Activated CD8-positive, alpha-beta T cell treated with anti-CD3 and anti-CD28 coated beads, Interleukin-2, amount 10 ng/mL, durations not matched to agents 7 days and 5 days (primary cell): ENCODE measurements at regions not wholly inside any gene's neighbourhood (a gene's known extent, or its start where the extent isn't known, plus 50 kb on each side); places are given as distances from the start of the nearest gene placed in this dataset.
"Not testable (repeated sequence)": the region's sequence is repeated elsewhere in the genome, so short reads cannot be mapped to it uniquely, and the experiment has no call there.

Experiments used
- ATAC-seq: fragments of 150-1000 bp; cut with Tn5 transposase; one replicate; pipeline ENCODE4 v1.10.0; 2021; ENCODE audit warnings: moderate library complexity
- CTCF ChIA-PET: fragments of 350-600 bp; sonication (Branson Sonifier 250); formaldehyde crosslinking; loops from one replicate; lab custom pipeline; 2021; ENCODE audit warnings: antibody characterized with exemption; lab: Charles Lee
- POLR2A ChIA-PET: fragments of 350-600 bp; sonication (Branson Sonifier 250); formaldehyde crosslinking; loops from one replicate; lab custom pipeline; 2021; ENCODE audit warnings: antibody characterized with exemption; lab: Charles Lee
- DNase-seq: peaks from one replicate; pipeline ENCODE4 v3.0.0-alpha.2; 2020
- H3K27ac Mint-ChIP-seq: one replicate; pipeline ENCODE4 v1.8.0; 2021; ENCODE audit warnings: mild to moderate bottlenecking, mixed read lengths
- H3K27me3 Mint-ChIP-seq: one replicate; pipeline ENCODE4 v1.8.0; 2021; ENCODE audit warnings: low read depth, mixed read lengths
- H3K36me3 Mint-ChIP-seq: one replicate; pipeline ENCODE4 v1.8.0; 2021; ENCODE audit warnings: low read depth, mixed read lengths
- H3K4me1 Mint-ChIP-seq: one replicate; pipeline ENCODE4 v1.8.0; 2021; ENCODE audit warnings: low read depth, mixed read lengths
- H3K4me3 Mint-ChIP-seq: one replicate; pipeline ENCODE4 v1.8.0; 2021; ENCODE audit warnings: mild to moderate bottlenecking, mixed read lengths
- H3K9me3 Mint-ChIP-seq: one replicate; pipeline ENCODE4 v1.8.0; 2022; ENCODE audit warnings: mixed read lengths; ENCODE audit not compliant: insufficient read depth

DNA sequence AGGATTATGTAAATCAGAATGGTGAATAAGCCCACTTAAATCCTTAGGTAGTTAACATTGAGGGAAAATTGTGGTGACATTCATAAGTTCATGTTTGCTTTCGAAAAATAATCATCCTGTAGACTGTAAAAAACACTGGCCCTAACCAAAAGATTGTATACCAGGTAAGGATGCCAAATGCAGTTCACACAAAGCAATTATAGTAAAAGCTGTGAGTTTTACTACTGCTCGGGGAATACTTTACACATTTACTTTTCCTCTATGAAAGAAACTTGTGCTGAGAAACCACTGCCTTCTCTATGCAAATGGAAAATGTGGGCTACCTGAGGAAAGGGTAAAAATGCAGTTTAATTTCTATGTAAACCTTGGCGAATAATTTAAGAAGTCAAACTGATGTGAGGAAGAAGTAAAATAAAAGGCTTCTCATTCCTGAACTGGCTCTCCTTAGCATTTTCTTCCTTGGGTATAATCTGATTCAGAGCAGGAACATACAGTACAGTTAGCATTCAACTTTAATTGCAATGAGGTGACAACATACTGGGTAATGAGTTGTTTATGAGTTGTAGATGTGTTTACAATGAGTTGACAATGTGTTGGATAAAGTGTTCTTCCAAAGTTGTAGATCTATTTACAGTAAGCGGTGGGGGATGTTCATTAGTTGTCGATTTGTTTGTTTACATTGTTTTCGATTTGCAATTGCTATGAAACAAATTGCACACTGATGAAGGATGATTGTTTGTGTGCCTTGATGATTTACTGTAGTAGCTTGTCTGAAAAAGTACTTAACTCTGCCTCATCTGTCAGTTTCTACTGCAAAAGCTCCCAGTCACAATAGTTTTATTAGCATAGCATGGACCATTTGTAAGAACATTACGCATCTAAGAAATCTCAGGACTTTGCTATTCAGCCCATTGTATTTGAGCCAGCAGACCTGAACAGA lies 453.0 kb upstream of the DPH6 start:
- no peak for DNase-seq
- H3K27me3 Mint-ChIP-seq = no peaks in the 10 kb centered on the region
- POLR2A ChIA-PET = no interaction called here
- no peak overlapping the region for H3K27ac Mint-ChIP-seq
- H3K36me3 Mint-ChIP-seq = no peaks in the 10 kb centered on the region
- H3K4me3 Mint-ChIP-seq = no peak overlapping the region
- H3K4me1 Mint-ChIP-seq = no peaks in the 10 kb centered on the region
- peaks cover 1% of the 10 kb centered on the region for H3K9me3 Mint-ChIP-seq
- CTCF ChIA-PET = no interaction called here
- no peak for ATAC-seq

DNA sequence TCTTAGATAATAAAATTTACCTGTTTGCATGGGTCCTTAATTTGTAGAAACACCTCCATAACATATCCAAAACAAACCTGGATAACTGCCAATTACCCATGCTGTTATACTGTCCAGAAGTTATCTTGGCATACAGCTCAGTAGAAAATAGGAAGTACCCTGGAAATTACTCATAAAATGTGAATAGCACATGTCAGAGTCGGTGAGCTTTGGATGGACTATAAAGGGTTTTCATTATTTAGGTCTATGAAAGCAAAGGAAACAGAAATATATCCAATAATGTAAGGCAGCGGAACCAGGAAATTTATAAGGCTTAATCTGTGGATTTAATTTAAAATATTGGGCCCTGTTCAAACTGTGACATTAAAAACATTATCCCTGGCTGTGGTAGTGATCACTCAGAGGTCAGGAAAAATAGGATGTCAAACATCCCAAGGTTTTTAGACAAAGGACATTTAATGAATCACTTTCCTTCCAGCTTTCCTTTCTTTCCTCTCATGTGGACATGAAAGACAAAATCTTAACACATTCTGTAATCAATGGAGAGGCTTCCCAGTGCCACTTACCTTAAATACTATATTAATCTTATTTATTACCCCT lies 459.0 kb upstream of the DPH6 start:
- H3K36me3 Mint-ChIP-seq = no peaks in the 10 kb centered on the region
- ATAC-seq (no peak), DNase-seq (no peak)
- H3K4me1 Mint-ChIP-seq = no peaks in the 10 kb centered on the region
- H3K4me3 Mint-ChIP-seq = no peak overlapping the region
- CTCF ChIA-PET = no interaction called here
- POLR2A ChIA-PET = no interaction called here
- no peaks in the 10 kb centered on the region for H3K9me3 Mint-ChIP-seq
- no peak overlapping the region for H3K27ac Mint-ChIP-seq
- H3K27me3 Mint-ChIP-seq = no peaks in the 10 kb centered on the region

DNA sequence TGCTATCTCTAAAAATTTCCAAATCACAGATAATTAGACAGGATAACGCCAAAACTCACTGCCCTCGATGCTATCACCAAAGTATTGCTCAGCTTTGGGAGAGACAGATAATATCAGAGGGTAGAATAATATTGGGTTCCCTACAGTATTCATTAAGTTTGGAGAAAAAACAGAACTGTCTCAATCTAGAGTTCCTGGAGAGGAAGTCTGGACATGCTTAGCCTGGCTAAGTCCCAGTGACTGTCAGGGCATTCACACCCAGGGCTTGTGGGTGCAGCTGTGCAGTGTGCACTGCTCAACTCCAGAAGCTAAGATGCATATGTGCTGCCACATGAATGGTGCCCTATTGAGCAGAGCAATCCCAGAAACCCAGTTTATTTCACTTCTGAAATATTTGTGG lies 459.6 kb upstream of the DPH6 start:
- H3K4me3 Mint-ChIP-seq = no peak overlapping the region
- ATAC-seq = no peak
- no peaks in the 10 kb centered on the region for H3K36me3 Mint-ChIP-seq
- no peak for DNase-seq
- no peaks in the 10 kb centered on the region for H3K9me3 Mint-ChIP-seq
- no peaks in the 10 kb centered on the region for H3K27me3 Mint-ChIP-seq
- ChIA-PET POLR2A (no interaction called here), CTCF (no interaction called here)
- H3K27ac Mint-ChIP-seq = no peak overlapping the region
- H3K4me1 Mint-ChIP-seq = no peaks in the 10 kb centered on the region

DNA sequence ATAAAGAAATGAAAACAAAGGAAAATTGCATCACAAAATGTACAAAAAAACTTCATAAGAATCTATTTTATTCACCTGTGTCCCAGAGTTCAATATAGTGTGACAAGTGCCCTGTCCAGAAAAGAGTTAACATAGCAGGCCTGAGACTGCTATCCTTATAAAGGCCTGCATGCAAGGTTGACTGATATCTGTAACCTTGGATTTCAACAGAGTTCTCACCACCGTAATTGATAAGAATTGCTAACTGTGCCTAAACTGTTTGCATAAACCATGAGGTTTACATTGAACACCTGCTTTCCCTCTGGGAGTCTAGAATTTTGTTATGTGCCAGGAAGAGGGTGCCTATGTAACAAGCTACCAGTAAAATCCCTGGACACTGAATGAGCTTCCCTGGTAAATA lies 461.7 kb upstream of the DPH6 start:
- no peaks in the 10 kb centered on the region for H3K9me3 Mint-ChIP-seq
- DNase-seq (no peak), ATAC-seq (no peak)
- ChIA-PET POLR2A (no interaction called here), CTCF (no interaction called here)
- no peaks in the 10 kb centered on the region for H3K27me3 Mint-ChIP-seq
- no peaks in the 10 kb centered on the region for H3K4me1 Mint-ChIP-seq
- no peak overlapping the region for H3K27ac Mint-ChIP-seq
- no peak overlapping the region for H3K4me3 Mint-ChIP-seq
- no peaks in the 10 kb centered on the region for H3K36me3 Mint-ChIP-seq

DNA sequence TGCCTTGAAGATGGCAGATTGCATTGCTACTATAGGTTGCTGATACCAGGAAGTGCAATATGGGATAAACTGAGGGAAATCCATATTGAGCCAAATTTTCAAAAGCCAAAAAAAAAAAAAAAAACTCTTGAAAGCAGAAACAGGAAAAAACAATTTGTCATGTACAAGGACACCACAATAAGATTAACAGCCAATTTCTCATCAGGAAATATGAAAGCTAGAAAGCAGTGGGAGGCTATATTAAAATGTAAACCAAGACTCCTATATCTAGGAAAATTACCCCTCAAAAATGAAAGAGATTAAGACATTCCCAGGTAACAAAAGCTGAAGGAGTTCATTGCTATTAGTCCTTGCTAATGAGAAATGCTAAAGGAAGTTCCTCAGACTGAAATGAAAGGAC lies 462.8 kb upstream of the DPH6 start:
- no peaks in the 10 kb centered on the region for H3K9me3 Mint-ChIP-seq
- no peaks in the 10 kb centered on the region for H3K4me1 Mint-ChIP-seq
- no peak overlapping the region for H3K4me3 Mint-ChIP-seq
- ChIA-PET POLR2A (no interaction called here), CTCF (no interaction called here)
- DNase-seq (no peak), ATAC-seq (no peak)
- no peak overlapping the region for H3K27ac Mint-ChIP-seq
- no peaks in the 10 kb centered on the region for H3K36me3 Mint-ChIP-seq
- H3K27me3 Mint-ChIP-seq = no peaks in the 10 kb centered on the region

DNA sequence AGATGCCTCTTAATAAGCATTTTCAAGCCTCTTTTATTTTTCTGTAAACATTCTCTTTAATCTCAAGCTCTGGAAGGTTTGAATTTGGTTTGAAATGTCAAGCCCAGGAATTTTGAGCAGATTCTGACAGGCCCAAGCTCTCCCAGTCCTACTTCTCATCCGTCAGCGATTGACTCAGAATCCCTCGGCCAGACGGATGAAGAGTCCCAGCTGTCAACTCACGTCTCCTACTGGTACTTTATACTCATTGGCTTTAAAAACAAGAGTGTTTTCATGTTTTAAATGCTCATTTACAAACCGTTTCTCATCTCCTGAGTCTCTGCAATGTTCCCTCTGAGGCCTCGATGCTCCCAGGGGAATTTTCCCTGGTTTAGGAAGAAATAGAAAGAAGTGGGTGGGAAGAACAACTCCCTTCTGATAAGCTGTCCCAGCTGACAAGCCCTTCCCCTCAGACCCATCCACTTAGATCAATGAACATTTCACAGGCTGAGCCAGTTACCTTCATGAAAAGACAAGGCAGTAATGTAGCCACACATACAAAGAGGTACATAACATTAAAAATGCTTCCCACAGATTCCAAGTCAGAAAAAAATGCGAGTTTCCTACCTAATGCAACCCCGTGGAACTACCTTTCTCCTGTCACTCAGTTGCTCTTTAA lies 478.2 kb upstream of the DPH6 start:
- no peaks in the 10 kb centered on the region for H3K4me1 Mint-ChIP-seq
- H3K27me3 Mint-ChIP-seq = no peaks in the 10 kb centered on the region
- no peaks in the 10 kb centered on the region for H3K9me3 Mint-ChIP-seq
- H3K27ac Mint-ChIP-seq = no peak overlapping the region
- CTCF ChIA-PET = no interaction called here
- POLR2A ChIA-PET = no interaction called here
- DNase-seq = no peak
- no peaks in the 10 kb centered on the region for H3K36me3 Mint-ChIP-seq
- H3K4me3 Mint-ChIP-seq = no peak overlapping the region
- no peak for ATAC-seq

DNA sequence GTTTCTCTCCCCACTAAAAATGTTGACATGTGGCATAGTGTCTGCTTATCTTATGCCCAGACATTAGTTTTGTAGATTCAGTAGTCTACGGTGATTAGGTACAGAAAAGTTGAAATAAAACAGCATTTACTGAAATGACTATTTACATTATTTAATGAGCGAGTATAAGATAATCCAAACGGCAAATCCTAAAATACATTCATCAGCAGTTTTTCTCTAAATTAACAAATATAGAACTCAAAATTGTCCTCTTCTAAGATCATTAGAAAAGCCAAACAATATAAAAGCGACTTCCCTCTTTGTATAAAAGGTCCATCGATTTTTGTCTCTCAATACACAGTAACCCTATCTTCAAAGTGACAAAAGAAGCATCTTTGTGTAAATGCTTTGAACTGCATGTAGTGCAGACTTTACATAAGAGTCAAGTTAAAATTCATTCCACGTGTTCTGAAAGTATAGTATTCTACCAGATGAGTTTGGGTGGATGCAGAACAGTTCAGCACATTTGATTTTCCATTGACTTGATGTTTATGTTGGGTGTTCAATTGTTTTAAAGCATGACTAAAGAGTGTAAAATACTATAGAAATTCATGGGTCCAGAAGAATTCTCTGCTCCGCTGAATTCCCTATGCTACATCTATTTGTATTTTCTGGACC lies 480.8 kb upstream of the DPH6 start:
- ATAC-seq (no peak), DNase-seq (no peak)
- Mint-ChIP-seq H3K27me3 (no peaks in the 10 kb centered on the region), H3K4me3 (no peak overlapping the region), H3K27ac (no peak overlapping the region), H3K4me1 (no peaks in the 10 kb centered on the region), H3K9me3 (no peaks in the 10 kb centered on the region), H3K36me3 (no peaks in the 10 kb centered on the region)
- ChIA-PET CTCF (no interaction called here), POLR2A (no interaction called here)

DNA sequence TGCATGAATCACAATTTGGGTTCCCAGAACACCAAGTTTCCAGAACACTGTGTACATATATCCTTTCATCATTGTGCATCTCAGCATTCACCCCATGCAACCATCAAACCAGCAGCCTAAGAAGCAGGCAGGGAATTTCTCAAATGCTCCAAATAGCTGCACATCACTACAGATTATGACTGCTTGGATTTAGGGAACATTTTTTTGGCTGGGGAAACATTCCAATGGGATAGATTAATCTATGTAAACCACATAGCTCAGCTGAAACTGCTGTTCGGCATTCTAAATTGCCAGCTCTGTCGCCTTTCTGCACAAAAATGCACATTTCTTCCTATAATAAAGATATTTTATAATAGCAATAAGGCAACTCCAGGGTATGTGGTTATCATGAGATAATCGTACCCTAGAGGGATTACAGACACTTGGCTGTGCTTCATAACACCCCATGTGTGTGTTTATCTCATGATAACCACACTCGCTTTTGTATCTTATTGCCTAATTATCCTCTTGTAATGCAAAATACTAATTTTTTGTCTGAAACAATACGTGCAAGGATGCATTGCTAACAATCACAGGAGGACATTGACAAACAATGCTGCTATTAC lies 483.7 kb upstream of the DPH6 start:
- Mint-ChIP-seq H3K27me3 (no peaks in the 10 kb centered on the region), H3K4me3 (no peak overlapping the region), H3K9me3 (no peaks in the 10 kb centered on the region), H3K27ac (no peak overlapping the region), H3K4me1 (no peaks in the 10 kb centered on the region), H3K36me3 (no peaks in the 10 kb centered on the region)
- ATAC-seq (no peak), DNase-seq (no peak)
- ChIA-PET CTCF (no interaction called here), POLR2A (no interaction called here)

DNA sequence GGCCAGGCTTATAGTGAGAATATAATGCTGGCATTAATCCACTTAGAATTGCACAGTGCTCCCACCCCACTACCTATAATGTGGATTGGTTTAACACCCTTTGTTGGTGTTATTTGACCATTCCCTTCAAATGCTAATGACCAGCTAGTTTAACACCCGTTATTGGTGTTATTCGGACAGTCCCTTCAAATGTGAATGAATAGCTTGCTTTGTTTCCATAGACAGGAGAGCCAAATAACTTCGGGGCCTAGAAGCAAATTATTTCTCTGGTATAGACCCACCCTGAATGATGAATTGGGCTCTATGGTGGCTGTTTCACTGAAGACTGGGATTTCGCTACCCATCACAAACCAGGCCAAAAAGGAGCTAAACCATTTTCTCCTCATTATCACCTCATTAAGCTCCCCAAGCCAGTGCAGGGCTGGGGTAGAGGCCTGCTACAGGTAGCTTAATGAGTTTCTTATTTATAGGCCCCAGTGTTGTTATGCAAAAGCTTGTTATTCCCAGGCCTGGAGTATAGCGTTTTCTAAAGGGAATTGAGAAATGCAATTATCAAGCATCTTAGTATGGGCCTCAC lies 494.1 kb upstream of the DPH6 start:
- H3K4me3 Mint-ChIP-seq = no peak overlapping the region
- H3K9me3 Mint-ChIP-seq = peaks cover 5% of the 10 kb centered on the region
- no peak overlapping the region for H3K27ac Mint-ChIP-seq
- H3K36me3 Mint-ChIP-seq = no peaks in the 10 kb centered on the region
- ATAC-seq (no peak), DNase-seq (no peak)
- no peaks in the 10 kb centered on the region for H3K4me1 Mint-ChIP-seq
- H3K27me3 Mint-ChIP-seq = no peaks in the 10 kb centered on the region
- ChIA-PET POLR2A (no interaction called here), CTCF (no interaction called here)

DNA sequence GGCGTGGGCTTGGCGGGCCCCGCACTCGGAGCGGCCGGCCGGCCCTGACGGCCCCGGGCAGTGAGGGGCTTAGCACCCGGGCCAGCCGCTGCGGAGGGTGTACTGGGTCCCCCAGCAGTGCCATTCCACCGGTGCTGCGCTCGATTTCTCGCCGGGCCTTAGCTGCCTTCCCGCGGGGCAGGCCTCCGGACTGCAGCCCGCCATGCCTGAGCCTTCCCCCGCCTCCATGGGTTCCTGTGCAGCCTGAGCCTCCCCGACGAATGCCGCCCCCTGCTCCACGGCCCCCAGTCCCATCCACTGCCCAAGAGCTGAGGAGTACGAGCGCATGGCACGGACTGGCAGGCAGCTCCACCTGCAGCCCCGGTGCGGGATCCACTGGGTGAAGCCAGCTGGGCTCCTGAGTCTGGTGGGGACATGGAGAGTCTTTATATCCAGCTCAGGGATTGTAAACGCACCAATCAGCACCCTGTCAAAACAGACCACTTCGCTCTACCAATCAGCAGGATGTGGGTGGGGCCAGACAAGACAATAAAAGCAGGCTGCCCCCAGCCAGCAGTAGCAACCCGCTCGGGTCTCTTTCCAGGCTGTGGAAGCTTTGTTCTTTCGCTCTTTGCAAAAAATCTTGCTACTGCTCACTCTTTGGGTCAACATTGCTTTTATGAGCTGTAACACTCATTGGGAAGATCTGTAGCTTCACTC lies 501.2 kb upstream of the DPH6 start:
- H3K36me3 Mint-ChIP-seq, CTCF ChIA-PET, H3K9me3 Mint-ChIP-seq, H3K4me3 Mint-ChIP-seq, H3K27me3 Mint-ChIP-seq, H3K4me1 Mint-ChIP-seq, H3K27ac Mint-ChIP-seq, POLR2A ChIA-PET, ATAC-seq, DNase-seq: not testable (repeated sequence)

DNA sequence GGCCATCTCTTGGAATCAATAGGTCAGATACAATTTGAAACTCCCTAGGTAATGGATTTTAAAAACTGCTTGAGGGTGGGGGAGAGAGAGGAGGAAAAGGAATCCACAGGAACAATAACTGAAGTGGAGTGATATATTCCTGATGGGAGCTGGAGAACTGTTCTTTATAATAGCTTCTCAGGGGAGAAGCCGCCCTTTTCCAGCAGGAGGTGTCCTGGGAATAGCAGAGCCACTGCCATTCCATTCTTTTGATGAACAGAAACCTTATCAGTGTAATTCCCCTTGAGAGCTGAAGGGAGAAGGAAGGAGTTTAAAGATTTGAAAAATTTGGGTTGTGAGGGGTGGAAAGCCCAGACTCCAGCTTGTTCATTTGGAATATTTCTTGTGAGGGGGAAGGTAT lies 504.9 kb upstream of the DPH6 start:
- Mint-ChIP-seq H3K9me3 (no peaks in the 10 kb centered on the region), H3K27me3 (no peaks in the 10 kb centered on the region), H3K27ac (no peak overlapping the region), H3K4me1 (no peaks in the 10 kb centered on the region), H3K36me3 (no peaks in the 10 kb centered on the region), H3K4me3 (no peak overlapping the region)
- POLR2A ChIA-PET = no interaction called here
- ATAC-seq (no peak), DNase-seq (no peak)
- CTCF ChIA-PET = no interaction called here
